Urothelium cell line (cell line): ENCODE measurements at regions not wholly inside any gene's neighbourhood (a gene's known extent, or its start where the extent isn't known, plus 50 kb on each side); places are given as distances from the start of the nearest gene placed in this dataset.

ENCODE experiments used
- DNase-seq: peaks from one replicate; pipeline ENCODE4 v3.0.0; 2011; ENCODE audit warnings: low spot score, mixed read lengths
- FAIRE-seq: peaks from 2 replicates; lab custom pipeline; 2011; peaks lifted over from hg19 to GRCh38; lab: Jason Lieb, UNC

GRCh38 chr2:53289309-53290006 lies 478.1 kb upstream of the CHAC2 start:
- no peak for DNase-seq
- no peak for FAIRE-seq

GRCh38 chr2:53286345-53286744 lies 481.3 kb upstream of the CHAC2 start:
- DNase-seq, result no peak
- no peak for FAIRE-seq

GRCh38 chr2:53275743-53276142 lies 491.9 kb upstream of the CHAC2 start:
- FAIRE-seq (no peak), DNase-seq (no peak)

- no peak for DNase-seq
- FAIRE-seq, result no peak
Observed at GRCh38 chr2:53268626-53269025, 499.0 kb upstream of the CHAC2 start.

- DNase-seq (no peak), FAIRE-seq (no peak)
Observed at GRCh38 chr2:53268086-53268485, 499.5 kb upstream of the CHAC2 start.

- no peak for DNase-seq
- peak; percentile 5 for FAIRE-seq
Observed at GRCh38 chr2:53265544-53266299, 501.9 kb upstream of the CHAC2 start.

- FAIRE-seq (no peak), DNase-seq (no peak)
Observed at GRCh38 chr2:53260568-53260967, 507.0 kb upstream of the CHAC2 start.

- FAIRE-seq, result peak; percentile 32
Observed at GRCh38 chr2:53259395-53260009, 508.1 kb upstream of the CHAC2 start.

GRCh38 chr2:53257287-53257686 lies 510.3 kb upstream of the CHAC2 start:
- no peak for DNase-seq
- FAIRE-seq, result no peak

More at GRCh38 chr2:53259395-53260009, 508.1 kb upstream of the CHAC2 start:
- DNase-seq, result no peak

GRCh38 chr2:53253244-53253643 lies 514.4 kb upstream of the CHAC2 start:
- DNase-seq (no peak), FAIRE-seq (no peak)

GRCh38 chr2:53252115-53252514 lies 515.5 kb upstream of the CHAC2 start:
- DNase-seq, result no peak
- FAIRE-seq, result no peak

- FAIRE-seq (no peak), DNase-seq (no peak)
Observed at GRCh38 chr2:53247956-53248735, 519.5 kb upstream of the CHAC2 start.

GRCh38 chr2:53243430-53243829 lies 524.2 kb upstream of the CHAC2 start:
- no peak for FAIRE-seq
- no peak for DNase-seq

- DNase-seq, result no peak
- FAIRE-seq, result no peak
Observed at GRCh38 chr2:53242090-53242489, 525.5 kb upstream of the CHAC2 start.

GRCh38 chr2:53235836-53236582 lies 531.6 kb upstream of the CHAC2 start:
- no peak for FAIRE-seq
- DNase-seq, result no peak

- DNase-seq (no peak), FAIRE-seq (no peak)
Observed at GRCh38 chr2:53234548-53234903, 533.1 kb upstream of the CHAC2 start.

GRCh38 chr2:53233759-53234547 lies 533.7 kb upstream of the CHAC2 start:
- DNase-seq (no peak), FAIRE-seq (no peak)

- FAIRE-seq, result no peak
- no peak for DNase-seq
Observed at GRCh38 chr2:53231908-53232307, 535.7 kb upstream of the CHAC2 start.

- FAIRE-seq (no peak), DNase-seq (no peak)
Observed at GRCh38 chr2:53230691-53231090, 536.9 kb upstream of the CHAC2 start.

- FAIRE-seq (no peak), DNase-seq (no peak)
Observed at GRCh38 chr2:53227535-53227934, 540.1 kb upstream of the CHAC2 start.
